KMS-11 (cell line): ENCODE measurements at regions not wholly inside any gene's neighbourhood (a gene's known extent, or its start where the extent isn't known, plus 50 kb on each side); places are given as distances from the start of the nearest gene placed in this dataset.

ENCODE experiments used
- H2AFZ ChIP-seq: fragments of 200-600 bp; sonication (generic); 2 replicates; pipeline ENCODE4 v1.6.1; 2016; ENCODE audit warnings: antibody characterized with exemption, mixed run types, low read depth
- H3K27ac ChIP-seq: fragments of 200-600 bp; sonication (generic); 2 replicates; pipeline ENCODE4 v1.6.1; 2016; ENCODE audit warnings: mild to moderate bottlenecking, mixed run types
- H3K27me3 ChIP-seq: fragments of 200-600 bp; sonication (generic); 2 replicates; pipeline ENCODE4 v1.6.1; 2017; ENCODE audit warnings: mild to moderate bottlenecking, low read depth, mixed run types, moderate library complexity; ENCODE audit not compliant: insufficient read depth
- H3K36me3 ChIP-seq: fragments of 200-600 bp; sonication (generic); 2 replicates; pipeline ENCODE4 v1.6.1; 2017; ENCODE audit warnings: mild to moderate bottlenecking, mixed run types; ENCODE audit not compliant: insufficient read depth
- H3K4me1 ChIP-seq: fragments of 200-600 bp; sonication (generic); 2 replicates; pipeline ENCODE4 v1.6.1; 2016; ENCODE audit warnings: mild to moderate bottlenecking, low read depth, mixed run types; ENCODE audit not compliant: poor library complexity, severe bottlenecking
- H3K4me2 ChIP-seq: fragments of 200-600 bp; sonication (generic); 2 replicates; pipeline ENCODE4 v1.7.0; 2016; ENCODE audit warnings: mild to moderate bottlenecking, mixed run types
- H3K4me3 ChIP-seq: fragments of 200-600 bp; sonication (generic); IDR thresholded peaks from 2 replicates; pipeline ENCODE4 v1.6.1; 2017; ENCODE audit warnings: low read depth, low read length, mixed read lengths; ENCODE audit not compliant: insufficient read depth
- H3K79me2 ChIP-seq: fragments of 200-600 bp; sonication (generic); 2 replicates; pipeline ENCODE4 v1.6.1; 2016; ENCODE audit warnings: low read depth, mixed run types; ENCODE audit not compliant: insufficient read depth
- H3K9ac ChIP-seq: fragments of 200-600 bp; sonication (generic); 2 replicates; pipeline ENCODE4 v1.6.1; 2016; ENCODE audit warnings: mild to moderate bottlenecking, mixed run types
- H4K20me1 ChIP-seq: fragments of 200-600 bp; sonication (generic); 2 replicates; pipeline ENCODE4 v1.6.1; 2016; ENCODE audit warnings: mild to moderate bottlenecking, mixed run types; ENCODE audit not compliant: insufficient read depth
- CTCF ChIP-seq: fragments of 200-600 bp; sonication (generic); conservative IDR thresholded peaks from 2 replicates; pipeline ENCODE4 v1.6.1; 2017; ENCODE audit warnings: low read depth, mild to moderate bottlenecking, antibody characterized with exemption, low read length, moderate library complexity, mixed read lengths

GRCh38 chr15:91468871-91469580 is 369.0 kb downstream of the SV2B start:
- Histone ChIP-seq H4K20me1 (no peaks in the 10 kb centered on the region), H3K27ac (no peak overlapping the region), H3K27me3 (no peaks in the 10 kb centered on the region), H3K9ac (no peak overlapping the region), H2AFZ (no peak overlapping the region), H3K79me2 (no peaks in the 10 kb centered on the region), H3K4me2 (no peak overlapping the region), H3K36me3 (no peaks in the 10 kb centered on the region), H3K4me1 (no peaks in the 10 kb centered on the region), H3K4me3 (no peak overlapping the region)
- no peak for TF ChIP-seq CTCF

- H3K4me3 ChIP-seq: no peak overlapping the region
- H3K79me2 ChIP-seq: no peaks in the 10 kb centered on the region
- no peak for TF ChIP-seq CTCF
- H3K27me3 ChIP-seq: no peaks in the 10 kb centered on the region
- H3K4me2 ChIP-seq: no peak overlapping the region
- H3K4me1 ChIP-seq: no peaks in the 10 kb centered on the region
- no peak overlapping the region for H3K9ac ChIP-seq
- H4K20me1 ChIP-seq: no peaks in the 10 kb centered on the region
- H2AFZ ChIP-seq: no peak overlapping the region
- H3K36me3 ChIP-seq: no peaks in the 10 kb centered on the region
- H3K27ac ChIP-seq: no peak overlapping the region
Observed at GRCh38 chr15:91469632-91470567, 369.8 kb downstream of the SV2B start.

- H2AFZ ChIP-seq: no peak overlapping the region
- H3K4me3 ChIP-seq: no peak overlapping the region
- H3K79me2 ChIP-seq: no peaks in the 10 kb centered on the region
- no peak overlapping the region for H3K4me2 ChIP-seq
- H3K27ac ChIP-seq: no peak overlapping the region
- H3K4me1 ChIP-seq: no peaks in the 10 kb centered on the region
- no peak for TF ChIP-seq CTCF
- H3K9ac ChIP-seq: no peak overlapping the region
- no peaks in the 10 kb centered on the region for H3K36me3 ChIP-seq
- H3K27me3 ChIP-seq: no peaks in the 10 kb centered on the region
- H4K20me1 ChIP-seq: no peaks in the 10 kb centered on the region
Observed at GRCh38 chr15:91471468-91471867, 371.4 kb downstream of the SV2B start.

- Histone ChIP-seq H3K4me1 (no peaks in the 10 kb centered on the region), H3K36me3 (no peaks in the 10 kb centered on the region), H3K27ac (no peak overlapping the region), H3K9ac (no peak overlapping the region), H3K4me2 (no peak overlapping the region), H3K4me3 (no peak overlapping the region), H3K79me2 (no peaks in the 10 kb centered on the region), H2AFZ (no peak overlapping the region), H4K20me1 (no peaks in the 10 kb centered on the region), H3K27me3 (no peaks in the 10 kb centered on the region)
- no peak for TF ChIP-seq CTCF
Observed at GRCh38 chr15:91472316-91472756, 372.3 kb downstream of the SV2B start.
